MM.1S (cell line): ENCODE measurements at regions not wholly inside any gene's neighbourhood (a gene's known extent, or its start where the extent isn't known, plus 50 kb on each side); places are given as distances from the start of the nearest gene placed in this dataset.

Source experiments
- DNase-seq: peaks from one replicate; pipeline ENCODE4 v3.0.0-alpha.2; 2015
- H2AFZ ChIP-seq: fragments of 300-600 bp; sonication (generic); 2 replicates; pipeline ENCODE4 v1.6.0; 2016; ENCODE audit warnings: antibody characterized with exemption, low read length
- H3F3A ChIP-seq: fragments of 300-600 bp; sonication (generic); 2 replicates; pipeline ENCODE4 v1.6.1; 2016; ENCODE audit warnings: mild to moderate bottlenecking, antibody characterized with exemption, low read length, moderate library complexity, mixed read lengths; ENCODE audit not compliant: insufficient read depth
- H3K27ac ChIP-seq: fragments of 300-600 bp; sonication (generic); 2 replicates; pipeline ENCODE4 v1.5.1; 2016; ENCODE audit warnings: mild to moderate bottlenecking, low read length
- H3K27me3 ChIP-seq: fragments of 300-600 bp; sonication (generic); replicated peaks from 2 replicates; pipeline ENCODE4 v1.6.0; 2016; ENCODE audit warnings: low read length; ENCODE audit not compliant: insufficient read depth
- H3K36me3 ChIP-seq: fragments of 300-600 bp; sonication (generic); replicated peaks from 2 replicates; pipeline ENCODE4 v1.6.1; 2016; ENCODE audit warnings: mild to moderate bottlenecking, low read length, mixed read lengths; ENCODE audit not compliant: insufficient read depth
- H3K4me1 ChIP-seq: fragments of 300-600 bp; sonication (generic); 2 replicates; pipeline ENCODE4 v1.6.1; 2016; ENCODE audit warnings: low read length, mixed read lengths
- H3K4me2 ChIP-seq: fragments of 300-600 bp; sonication (generic); 2 replicates; pipeline ENCODE4 v1.6.0; 2016; ENCODE audit warnings: low read depth, low read length
- H3K4me3 ChIP-seq: fragments of 300-600 bp; sonication (generic); 2 replicates; pipeline ENCODE4 v1.5.1; 2016; ENCODE audit warnings: low read length, mixed read lengths
- H3K79me2 ChIP-seq: fragments of 300-600 bp; sonication (generic); 2 replicates; pipeline ENCODE4 v1.6.1; 2016; ENCODE audit warnings: mixed run types, low read length, mixed read lengths
- H3K9ac ChIP-seq: fragments of 300-600 bp; sonication (generic); 2 replicates; pipeline ENCODE4 v1.6.1; 2016; ENCODE audit warnings: low read length, mixed read lengths
- H3K9me2 ChIP-seq: fragments of 300-600 bp; sonication (generic); replicated peaks from 2 replicates; pipeline ENCODE4 v1.6.1; 2016; ENCODE audit warnings: mild to moderate bottlenecking, low read length, mixed read lengths; ENCODE audit not compliant: insufficient read depth
- H3K9me3 ChIP-seq: fragments of 300-600 bp; sonication (generic); replicated peaks from 2 replicates; pipeline ENCODE4 v1.6.1; 2016; ENCODE audit warnings: mild to moderate bottlenecking, low read length, mixed read lengths; ENCODE audit not compliant: insufficient read depth
- H4K20me1 ChIP-seq: fragments of 300-600 bp; sonication (generic); 2 replicates; pipeline ENCODE4 v1.6.1; 2016; ENCODE audit warnings: mild to moderate bottlenecking, low read length, moderate library complexity, mixed read lengths; ENCODE audit not compliant: insufficient read depth
- EZH2 ChIP-seq: fragments of 300-600 bp; sonication (generic); optimal IDR thresholded peaks from 2 replicates; pipeline ENCODE3; 2017; ENCODE audit warnings: low read depth, mild to moderate bottlenecking, antibody characterized with exemption, low read length, mixed read lengths
- EZH2phosphoT487 ChIP-seq: fragments of 300-600 bp; sonication (generic); IDR thresholded peaks from 2 replicates; pipeline ENCODE4 v1.6.1; 2018; ENCODE audit warnings: antibody characterized with exemption, low read length
- TF ChIP-seq, protein P1 (sequence below): fragments of 300-600 bp; sonication (generic); IDR thresholded peaks from 2 replicates; pipeline ENCODE4 v1.5.1; 2016; ENCODE audit warnings: antibody characterized with exemption, low read length, mixed read lengths

DNA sequence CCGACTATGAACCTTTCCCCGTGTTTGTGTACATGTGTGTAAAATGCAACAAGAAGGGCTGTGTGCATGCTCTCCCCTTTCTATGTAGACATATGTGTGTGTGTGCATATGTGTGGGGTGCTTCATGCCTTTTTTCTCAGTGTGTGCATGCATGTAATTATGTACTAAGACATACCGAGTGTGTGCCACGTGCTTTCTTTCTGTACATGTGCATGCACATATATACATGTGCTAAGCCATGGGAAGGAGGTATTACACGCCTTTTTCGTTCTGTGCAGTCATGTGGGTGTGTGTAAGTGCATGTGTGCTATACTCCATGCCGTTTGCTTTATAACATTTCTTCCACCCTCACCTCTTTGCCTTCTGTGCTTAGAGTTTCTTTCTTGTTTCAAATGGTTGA is 544.3 kb downstream of the TNS3 start:
- H3K27ac ChIP-seq, result no peak overlapping the region
- H3K9me2 ChIP-seq, result no peaks in the 10 kb centered on the region
- no peaks in the 10 kb centered on the region for H4K20me1 ChIP-seq
- no peaks in the 10 kb centered on the region for H3K9me3 ChIP-seq
- H3K4me2 ChIP-seq, result no peak overlapping the region
- H3K79me2 ChIP-seq, result no peaks in the 10 kb centered on the region
- H3K4me1 ChIP-seq, result no peaks in the 10 kb centered on the region
- DNase-seq, result no peak
- H3K9ac ChIP-seq, result no peak overlapping the region
- no peak overlapping the region for H3K4me3 ChIP-seq
- H2AFZ ChIP-seq, result no peak overlapping the region
- no peaks in the 10 kb centered on the region for H3K36me3 ChIP-seq
- no peak for TF ChIP-seq EZH2
- no peak for TF ChIP-seq EZH2phosphoT487
- TF ChIP-seq, protein P1, sequence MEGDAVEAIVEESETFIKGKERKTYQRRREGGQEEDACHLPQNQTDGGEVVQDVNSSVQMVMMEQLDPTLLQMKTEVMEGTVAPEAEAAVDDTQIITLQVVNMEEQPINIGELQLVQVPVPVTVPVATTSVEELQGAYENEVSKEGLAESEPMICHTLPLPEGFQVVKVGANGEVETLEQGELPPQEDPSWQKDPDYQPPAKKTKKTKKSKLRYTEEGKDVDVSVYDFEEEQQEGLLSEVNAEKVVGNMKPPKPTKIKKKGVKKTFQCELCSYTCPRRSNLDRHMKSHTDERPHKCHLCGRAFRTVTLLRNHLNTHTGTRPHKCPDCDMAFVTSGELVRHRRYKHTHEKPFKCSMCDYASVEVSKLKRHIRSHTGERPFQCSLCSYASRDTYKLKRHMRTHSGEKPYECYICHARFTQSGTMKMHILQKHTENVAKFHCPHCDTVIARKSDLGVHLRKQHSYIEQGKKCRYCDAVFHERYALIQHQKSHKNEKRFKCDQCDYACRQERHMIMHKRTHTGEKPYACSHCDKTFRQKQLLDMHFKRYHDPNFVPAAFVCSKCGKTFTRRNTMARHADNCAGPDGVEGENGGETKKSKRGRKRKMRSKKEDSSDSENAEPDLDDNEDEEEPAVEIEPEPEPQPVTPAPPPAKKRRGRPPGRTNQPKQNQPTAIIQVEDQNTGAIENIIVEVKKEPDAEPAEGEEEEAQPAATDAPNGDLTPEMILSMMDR, result no peak
- no peaks in the 10 kb centered on the region for H3K27me3 ChIP-seq
- H3F3A ChIP-seq, result no peaks in the 10 kb centered on the region

DNA sequence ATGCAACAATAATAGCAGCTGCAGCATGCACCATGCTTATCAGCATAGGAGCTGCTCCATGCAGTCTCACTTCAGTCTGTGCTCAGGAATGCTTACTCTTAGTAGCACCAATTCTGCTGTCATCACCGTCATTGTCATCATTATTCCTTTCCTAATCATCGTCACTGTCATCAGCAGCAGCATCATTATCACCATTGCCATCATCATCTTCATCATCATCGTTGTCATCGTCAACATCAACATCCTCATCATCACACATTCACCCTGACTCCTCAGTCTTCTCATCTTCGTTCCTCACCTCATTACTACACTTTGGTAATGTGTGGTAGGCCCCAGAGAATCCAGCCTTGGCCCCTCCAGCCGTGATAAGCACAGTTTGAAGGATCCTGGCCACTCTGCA is 545.0 kb downstream of the TNS3 start:
- Histone ChIP-seq H2AFZ (no peak overlapping the region), H3K4me3 (no peak overlapping the region), H3K9me2 (no peaks in the 10 kb centered on the region), H3K27ac (no peak overlapping the region), H3F3A (no peaks in the 10 kb centered on the region), H3K9ac (no peak overlapping the region), H3K27me3 (no peaks in the 10 kb centered on the region), H3K4me2 (no peak overlapping the region), H3K36me3 (no peaks in the 10 kb centered on the region), H3K79me2 (no peaks in the 10 kb centered on the region), H4K20me1 (no peaks in the 10 kb centered on the region), H3K9me3 (no peaks in the 10 kb centered on the region), H3K4me1 (no peaks in the 10 kb centered on the region)
- TF ChIP-seq, protein P1, result no peak
- TF ChIP-seq EZH2phosphoT487 (no peak), EZH2 (no peak)
- DNase-seq, result no peak

DNA sequence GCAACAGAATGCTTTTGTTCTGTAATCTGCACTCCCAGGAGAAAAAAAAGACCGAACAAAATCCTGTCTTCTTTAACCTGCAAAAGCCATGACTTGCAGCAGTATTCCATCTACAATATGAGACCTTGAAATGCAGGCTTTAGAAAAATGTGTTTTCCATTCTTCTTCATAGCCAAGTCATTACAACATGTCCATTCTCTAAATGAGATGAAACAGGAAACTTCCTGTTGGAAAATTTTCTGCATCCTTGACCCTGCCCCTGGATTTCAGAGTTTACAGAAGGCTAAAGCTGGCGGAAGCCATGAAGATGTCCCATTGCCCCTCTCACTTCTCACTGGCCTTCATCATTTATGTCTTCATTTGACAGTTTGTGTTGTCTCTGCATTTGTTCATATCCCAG is 546.4 kb downstream of the TNS3 start:
- H3F3A ChIP-seq, result no peaks in the 10 kb centered on the region
- no peak overlapping the region for H3K27ac ChIP-seq
- H3K4me1 ChIP-seq, result no peaks in the 10 kb centered on the region
- DNase-seq, result no peak
- H3K27me3 ChIP-seq, result no peaks in the 10 kb centered on the region
- no peaks in the 10 kb centered on the region for H3K9me3 ChIP-seq
- H3K4me3 ChIP-seq, result no peak overlapping the region
- no peaks in the 10 kb centered on the region for H4K20me1 ChIP-seq
- no peak overlapping the region for H3K9ac ChIP-seq
- no peak overlapping the region for H3K4me2 ChIP-seq
- H3K79me2 ChIP-seq, result no peaks in the 10 kb centered on the region
- no peak for TF ChIP-seq EZH2
- no peaks in the 10 kb centered on the region for H3K9me2 ChIP-seq
- H2AFZ ChIP-seq, result no peak overlapping the region
- H3K36me3 ChIP-seq, result no peaks in the 10 kb centered on the region

DNA sequence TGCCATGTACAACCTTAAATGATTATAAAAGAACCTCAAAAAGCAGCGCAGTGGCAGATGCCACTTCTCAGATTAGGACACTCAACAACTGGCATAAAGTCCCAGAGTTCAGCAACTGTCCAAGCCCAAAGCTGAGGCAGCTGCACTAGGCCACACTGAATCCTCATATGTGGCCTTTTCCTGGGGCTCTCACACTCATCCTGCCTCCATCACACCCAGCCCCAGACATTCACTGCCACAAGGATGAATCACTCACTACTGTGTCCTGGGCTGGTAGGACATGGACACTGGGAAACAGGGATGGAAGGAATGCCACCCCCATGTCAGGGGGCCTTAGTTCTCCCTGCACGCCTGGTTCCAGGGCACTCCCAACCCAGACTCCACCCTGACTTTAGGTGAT is 547.7 kb downstream of the TNS3 start:
- DNase-seq, result no peak
- Histone ChIP-seq H3K9me3 (no peaks in the 10 kb centered on the region), H3K36me3 (no peaks in the 10 kb centered on the region), H3K27me3 (no peaks in the 10 kb centered on the region), H2AFZ (no peak overlapping the region), H3K4me3 (no peak overlapping the region), H3K9ac (no peak overlapping the region), H3K79me2 (no peaks in the 10 kb centered on the region), H3K27ac (no peak overlapping the region), H3F3A (no peaks in the 10 kb centered on the region), H3K4me1 (no peaks in the 10 kb centered on the region), H4K20me1 (no peaks in the 10 kb centered on the region), H3K4me2 (no peak overlapping the region), H3K9me2 (no peaks in the 10 kb centered on the region)
- TF ChIP-seq, protein P1, result no peak
- TF ChIP-seq EZH2phosphoT487, result no peak
- TF ChIP-seq EZH2, result no peak
